Activated T-cell treated with anti-CD3 and anti-CD28 coated beads for 24 hours (primary cell): ENCODE measurements at regions not wholly inside any gene's neighbourhood (a gene's known extent, or its start where the extent isn't known, plus 50 kb on each side); places are given as distances from the start of the nearest gene placed in this dataset.

ENCODE experiments used
- DNase-seq: peaks from one replicate; pipeline ENCODE4 v3.0.0-alpha.2; 2020; ENCODE audit warnings: low read depth

- no peak for DNase-seq
These were observed 574.2 kb upstream of the JAG1 start for GRCh38 chr20:11248011-11248409.

- no peak for DNase-seq
These were observed 575.2 kb upstream of the JAG1 start for GRCh38 chr20:11248687-11249638.

- DNase-seq: no peak
These were observed 575.9 kb upstream of the JAG1 start for GRCh38 chr20:11249683-11250082.

- no peak for DNase-seq
These were observed 578.6 kb upstream of the JAG1 start for GRCh38 chr20:11252447-11252846.

- no peak for DNase-seq
These were observed 581.7 kb upstream of the JAG1 start for GRCh38 chr20:11255455-11255854.

GRCh38 chr20:11255860-11256259 lies 582.1 kb upstream of the JAG1 start:
- DNase-seq: no peak

- no peak for DNase-seq
These were observed 586.8 kb upstream of the JAG1 start for GRCh38 chr20:11260611-11261010.

GRCh38 chr20:11261533-11262000 lies 587.8 kb upstream of the JAG1 start:
- DNase-seq: no peak

GRCh38 chr20:11266571-11266970 lies 592.8 kb upstream of the JAG1 start:
- DNase-seq: no peak

GRCh38 chr20:11267131-11267761 lies 593.4 kb upstream of the JAG1 start:
- no peak for DNase-seq

- DNase-seq: no peak
These were observed 594.0 kb upstream of the JAG1 start for GRCh38 chr20:11267762-11268335.

- no peak for DNase-seq
These were observed 596.8 kb upstream of the JAG1 start for GRCh38 chr20:11270566-11270965.

GRCh38 chr20:11271319-11271718 lies 597.5 kb upstream of the JAG1 start:
- DNase-seq: no peak

GRCh38 chr20:11271920-11272594 lies 598.3 kb upstream of the JAG1 start:
- no peak for DNase-seq

GRCh38 chr20:11274141-11274594 lies 600.4 kb upstream of the JAG1 start:
- no peak for DNase-seq

- DNase-seq: no peak
These were observed 601.9 kb upstream of the JAG1 start for GRCh38 chr20:11275740-11276139.

- DNase-seq: no peak
These were observed 603.4 kb upstream of the JAG1 start for GRCh38 chr20:11277170-11277569.

- DNase-seq: no peak
These were observed 604.1 kb upstream of the JAG1 start for GRCh38 chr20:11277858-11278257.

GRCh38 chr20:11278461-11278860 lies 604.7 kb upstream of the JAG1 start:
- DNase-seq: no peak

GRCh38 chr20:11281240-11281639 lies 607.4 kb upstream of the JAG1 start:
- no peak for DNase-seq

- no peak for DNase-seq
These were observed 608.0 kb upstream of the JAG1 start for GRCh38 chr20:11281768-11282167.

- DNase-seq: no peak
These were observed 613.3 kb upstream of the JAG1 start for GRCh38 chr20:11287126-11287525.
